SHP77 (cell line): ENCODE measurements at regions not wholly inside any gene's neighbourhood (a gene's known extent, or its start where the extent isn't known, plus 50 kb on each side); places are given as distances from the start of the nearest gene placed in this dataset.

Source experiments
- DNase-seq, 2 experiments: peaks; one replicate each; lab custom pipeline; 2025; lab: John Stamatoyannopoulos, UW

- no peak for DNase-seq
Measured at GRCh38 chr16:5903153-5903552, 805.6 kb upstream of the EEF2KMT start.

- no peak for DNase-seq
Measured at GRCh38 chr16:5900046-5900445, 802.5 kb upstream of the EEF2KMT start.

GRCh38 chr16:5895976-5896375 lies 798.4 kb upstream of the EEF2KMT start:
- no peak for DNase-seq

GRCh38 chr16:5895137-5895536 lies 797.5 kb upstream of the EEF2KMT start:
- DNase-seq: no peak

- DNase-seq: no peak
Measured at GRCh38 chr16:5891296-5891695, 793.7 kb upstream of the EEF2KMT start.

GRCh38 chr16:5885521-5885920 lies 787.9 kb upstream of the EEF2KMT start:
- no peak for DNase-seq

- no peak for DNase-seq
Measured at GRCh38 chr16:5884996-5885395, 787.4 kb upstream of the EEF2KMT start.

GRCh38 chr16:5884339-5884738 lies 786.7 kb upstream of the EEF2KMT start:
- no peak for DNase-seq

- DNase-seq: no peak
Measured at GRCh38 chr16:5882087-5882640, 784.6 kb upstream of the EEF2KMT start.

- DNase-seq: no peak
Measured at GRCh38 chr16:5875416-5875815, 777.8 kb upstream of the EEF2KMT start.

GRCh38 chr16:5874899-5875298 lies 777.3 kb upstream of the EEF2KMT start:
- DNase-seq: no peak

GRCh38 chr16:5873221-5873620 lies 775.6 kb upstream of the EEF2KMT start:
- no peak for DNase-seq

- DNase-seq: no peak
Measured at GRCh38 chr16:5870886-5871691, 773.5 kb upstream of the EEF2KMT start.

GRCh38 chr16:5867250-5867649 lies 769.7 kb upstream of the EEF2KMT start:
- DNase-seq: no peak

GRCh38 chr16:5865236-5865635 lies 767.6 kb upstream of the EEF2KMT start:
- no peak for DNase-seq

GRCh38 chr16:5863071-5863606 lies 765.5 kb upstream of the EEF2KMT start:
- no peak for DNase-seq

- no peak for DNase-seq
Measured at GRCh38 chr16:5862103-5862840, 764.7 kb upstream of the EEF2KMT start.

- DNase-seq: no peak
Measured at GRCh38 chr16:5861241-5861640, 763.6 kb upstream of the EEF2KMT start.

GRCh38 chr16:5858180-5858579 lies 760.6 kb upstream of the EEF2KMT start:
- DNase-seq: no peak

GRCh38 chr16:5854027-5854426 lies 756.4 kb upstream of the EEF2KMT start:
- DNase-seq: no peak

GRCh38 chr16:5852151-5852550 lies 754.6 kb upstream of the EEF2KMT start:
- no peak for DNase-seq

- no peak for DNase-seq
Measured at GRCh38 chr16:5851393-5851982, 753.9 kb upstream of the EEF2KMT start.
